ENCODE measurements at regions not wholly inside any gene's neighbourhood (a gene's known extent, or its start where the extent isn't known, plus 50 kb on each side); places are given as distances from the start of the nearest gene placed in this dataset.

DNA sequence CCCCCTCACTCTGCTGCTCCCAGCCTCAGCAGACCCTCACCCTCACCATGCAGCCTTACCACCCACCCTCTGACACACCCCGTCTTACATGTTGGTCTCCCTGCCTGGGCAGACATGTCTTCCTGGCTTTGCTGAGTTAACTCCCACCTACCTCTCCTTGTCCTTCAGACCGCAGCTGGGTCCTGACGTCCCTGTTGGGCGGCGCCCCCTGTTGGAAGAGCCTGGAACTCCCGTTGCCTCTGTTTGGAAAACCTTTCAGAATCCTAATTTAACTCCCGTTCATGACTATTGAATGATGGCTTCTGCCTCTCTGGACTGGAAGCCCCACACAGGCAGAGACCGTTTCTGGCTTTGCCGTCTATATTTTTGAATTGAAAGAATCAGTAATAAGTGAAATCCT is 245.1 kb downstream of the MYLK4 start:
- Histone ChIP-seq H3K36me3 (ENCODE audit: control insufficient read depth, insufficient read depth, low read length) (no peaks in the 10 kb centered on the region), H3K27ac (ENCODE audit: low read depth, low read length) (no peak overlapping the region), H3K4me1 (ENCODE audit: control insufficient read depth, insufficient read depth, low read length) (no peaks in the 10 kb centered on the region), H3K27me3 (ENCODE audit: control insufficient read depth, insufficient read depth, low read length, poor library complexity, severe bottlenecking) (no peaks in the 10 kb centered on the region), H3K9me3 (ENCODE audit: control insufficient read depth, low read length) (no peaks in the 10 kb centered on the region), H3K9ac (ENCODE audit: extremely low read depth, low read length, poor library complexity, severe bottlenecking) (no peak overlapping the region), H3K4me3 (ENCODE audit: low read length) (no peak overlapping the region)
- Mint-ChIP-seq H3K27me3 (ENCODE audit: insufficient read depth) (peaks cover 1% of the 10 kb centered on the region), H3K4me1 (no peaks in the 10 kb centered on the region), H3K9me3 (no peaks in the 10 kb centered on the region), H3K36me3 (ENCODE audit: low read depth) (no peaks in the 10 kb centered on the region), H3K27ac (no peak overlapping the region), H3K4me3 (no peak overlapping the region)
- 57% methylated on average over 4 to 9 of the region's 9 CpGs for WGBS, 2 experiments (ENCODE audit: insufficient coverage in 1 of 2, insufficient read length in 1 of 2)
- TF ChIP-seq, protein P1, sequence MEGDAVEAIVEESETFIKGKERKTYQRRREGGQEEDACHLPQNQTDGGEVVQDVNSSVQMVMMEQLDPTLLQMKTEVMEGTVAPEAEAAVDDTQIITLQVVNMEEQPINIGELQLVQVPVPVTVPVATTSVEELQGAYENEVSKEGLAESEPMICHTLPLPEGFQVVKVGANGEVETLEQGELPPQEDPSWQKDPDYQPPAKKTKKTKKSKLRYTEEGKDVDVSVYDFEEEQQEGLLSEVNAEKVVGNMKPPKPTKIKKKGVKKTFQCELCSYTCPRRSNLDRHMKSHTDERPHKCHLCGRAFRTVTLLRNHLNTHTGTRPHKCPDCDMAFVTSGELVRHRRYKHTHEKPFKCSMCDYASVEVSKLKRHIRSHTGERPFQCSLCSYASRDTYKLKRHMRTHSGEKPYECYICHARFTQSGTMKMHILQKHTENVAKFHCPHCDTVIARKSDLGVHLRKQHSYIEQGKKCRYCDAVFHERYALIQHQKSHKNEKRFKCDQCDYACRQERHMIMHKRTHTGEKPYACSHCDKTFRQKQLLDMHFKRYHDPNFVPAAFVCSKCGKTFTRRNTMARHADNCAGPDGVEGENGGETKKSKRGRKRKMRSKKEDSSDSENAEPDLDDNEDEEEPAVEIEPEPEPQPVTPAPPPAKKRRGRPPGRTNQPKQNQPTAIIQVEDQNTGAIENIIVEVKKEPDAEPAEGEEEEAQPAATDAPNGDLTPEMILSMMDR (conservative IDR thresholded peaks at IDR 0.05): peak; percentile 86
- peak; percentile 91 for DNase-seq

DNA sequence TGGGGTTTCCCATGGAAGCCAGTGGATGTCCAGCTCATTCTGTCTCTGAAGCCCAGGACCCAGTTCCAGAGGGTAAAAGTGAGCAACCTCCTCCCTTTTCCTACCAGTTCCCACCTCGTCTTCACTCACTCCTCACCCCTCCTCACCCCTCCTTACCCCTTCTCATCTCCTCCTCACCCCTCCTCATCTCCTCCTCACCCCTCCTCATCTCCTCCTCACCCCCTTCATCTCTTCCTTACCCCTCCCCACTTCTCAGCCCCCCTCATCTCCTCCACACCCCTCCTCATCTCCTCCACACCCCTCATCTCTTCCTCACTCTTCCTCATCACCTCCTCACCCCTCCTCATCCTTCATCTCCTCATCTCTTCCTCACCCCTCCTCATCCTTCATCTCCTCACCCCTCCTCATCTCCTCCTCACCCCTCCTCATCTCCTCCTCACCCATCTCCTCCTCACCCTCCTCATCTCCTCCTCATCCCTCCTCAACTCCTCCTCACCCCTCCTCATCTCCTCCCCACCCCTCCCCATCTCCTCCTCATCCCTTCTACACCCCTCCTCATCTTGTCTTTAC is 246.1 kb downstream of the MYLK4 start:
- Mint-ChIP-seq H3K4me3 (no peak overlapping the region), H3K4me1 (no peaks in the 10 kb centered on the region), H3K27ac (no peak overlapping the region), H3K36me3 (ENCODE audit: low read depth) (no peaks in the 10 kb centered on the region), H3K9me3 (no peaks in the 10 kb centered on the region), H3K27me3 (ENCODE audit: insufficient read depth) (peaks cover 1% of the 10 kb centered on the region)
- H3K9me3 ChIP-seq (ENCODE audit: control insufficient read depth, low read length): no peaks in the 10 kb centered on the region
- H3K36me3 ChIP-seq (ENCODE audit: control insufficient read depth, insufficient read depth, low read length): no peaks in the 10 kb centered on the region
- DNase-seq: no peak
- H3K4me1 ChIP-seq (ENCODE audit: control insufficient read depth, insufficient read depth, low read length): no peaks in the 10 kb centered on the region
- TF ChIP-seq, protein P1 (conservative IDR thresholded peaks at IDR 0.05): no peak
- WGBS, 2 experiments (ENCODE audit: insufficient coverage in 1 of 2, insufficient read length in 1 of 2): 79 to 83% methylated on average over 1 of the region's 1 CpG
- H3K9ac ChIP-seq (ENCODE audit: extremely low read depth, low read length, poor library complexity, severe bottlenecking): no peak overlapping the region
- H3K4me3 ChIP-seq (ENCODE audit: low read length): no peak overlapping the region
- no peaks in the 10 kb centered on the region for H3K27me3 ChIP-seq (ENCODE audit: control insufficient read depth, insufficient read depth, low read length, poor library complexity, severe bottlenecking)
- H3K27ac ChIP-seq (ENCODE audit: low read depth, low read length): no peak overlapping the region

DNA sequence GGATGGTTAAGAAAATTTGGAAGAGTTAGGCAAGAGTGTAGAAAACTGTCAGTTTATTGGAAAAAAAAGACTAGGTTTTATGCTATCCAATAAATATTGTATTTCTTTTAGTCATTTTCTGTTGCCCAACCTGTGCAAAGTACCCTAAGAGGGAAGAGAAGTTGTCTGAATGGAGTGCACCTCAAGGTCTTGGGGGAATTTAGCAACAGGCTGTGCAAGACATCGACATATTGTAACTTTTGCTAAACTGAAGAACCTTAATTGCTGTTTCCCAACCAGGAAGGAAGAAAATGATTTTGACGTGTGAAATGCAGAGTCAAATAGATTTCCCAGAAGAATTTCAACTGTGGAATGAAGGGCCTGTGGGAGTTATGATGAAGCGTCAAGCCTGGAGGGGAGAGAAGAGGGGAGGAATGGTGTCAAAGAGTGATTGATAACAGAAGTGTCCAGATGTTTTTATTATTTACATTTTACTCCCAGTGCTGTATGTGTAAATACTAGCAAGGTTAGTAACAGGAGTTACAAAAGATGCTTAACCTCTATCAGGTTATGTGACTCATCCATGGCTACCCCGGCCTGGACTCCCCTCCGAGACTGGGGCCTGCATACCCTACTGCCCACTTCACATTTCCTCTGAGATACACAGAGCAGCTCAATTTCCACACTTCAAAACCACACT is 246.8 kb downstream of the MYLK4 start:
- Histone ChIP-seq H3K9ac (ENCODE audit: extremely low read depth, low read length, poor library complexity, severe bottlenecking) (no peak overlapping the region), H3K36me3 (ENCODE audit: control insufficient read depth, insufficient read depth, low read length) (no peaks in the 10 kb centered on the region), H3K27ac (ENCODE audit: low read depth, low read length) (no peak overlapping the region), H3K4me3 (ENCODE audit: low read length) (no peak overlapping the region), H3K9me3 (ENCODE audit: control insufficient read depth, low read length) (no peaks in the 10 kb centered on the region), H3K27me3 (ENCODE audit: control insufficient read depth, insufficient read depth, low read length, poor library complexity, severe bottlenecking) (no peaks in the 10 kb centered on the region), H3K4me1 (ENCODE audit: control insufficient read depth, insufficient read depth, low read length) (no peaks in the 10 kb centered on the region)
- H3K4me1 Mint-ChIP-seq: no peaks in the 10 kb centered on the region
- H3K27ac Mint-ChIP-seq: no peak overlapping the region
- no peak overlapping the region for H3K4me3 Mint-ChIP-seq
- no peaks in the 10 kb centered on the region for H3K36me3 Mint-ChIP-seq (ENCODE audit: low read depth)
- no peak for DNase-seq
- 89% methylated on average over 3 to 5 of the region's 5 CpGs for WGBS, 2 experiments (ENCODE audit: insufficient coverage in 1 of 2, insufficient read length in 1 of 2)
- TF ChIP-seq, protein P1 (conservative IDR thresholded peaks at IDR 0.05): no peak
- H3K27me3 Mint-ChIP-seq (ENCODE audit: insufficient read depth): peaks cover 1% of the 10 kb centered on the region
- no peaks in the 10 kb centered on the region for H3K9me3 Mint-ChIP-seq

Data from endodermal cell (in vitro differentiated cells).